HG03432 (cell line): ENCODE measurements at regions not wholly inside any gene's neighbourhood (a gene's known extent, or its start where the extent isn't known, plus 50 kb on each side); places are given as distances from the start of the nearest gene placed in this dataset.

Experiments used
- ATAC-seq: cut with Tn5 transposase; IDR thresholded peaks from one replicate; pipeline ENCODE4 v1.9.1; 2021; ENCODE audit warnings: mild to moderate bottlenecking, moderate library complexity; ENCODE audit not compliant: unreplicated experiment

DNA sequence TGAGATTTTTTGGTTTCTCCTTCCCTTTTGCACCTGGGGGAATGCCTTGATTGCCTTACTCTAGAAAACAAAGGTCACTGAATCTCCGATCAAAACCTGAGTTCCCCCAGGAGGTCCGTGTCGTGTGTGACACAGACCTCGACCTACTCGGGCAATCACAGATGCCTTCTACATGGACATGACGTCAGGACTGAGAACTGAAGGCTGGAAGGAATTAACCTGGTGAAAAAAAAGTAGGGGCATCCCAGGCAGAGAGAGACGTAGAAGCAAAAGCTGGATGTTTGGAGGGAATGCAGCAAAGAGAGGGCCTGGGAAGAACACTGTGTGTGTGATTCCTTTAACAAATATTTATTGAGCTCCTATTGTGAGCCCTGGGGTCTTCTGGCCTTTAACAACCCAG lies 178.0 kb downstream of the PRDM2 start:
- ATAC-seq, result no peak

DNA sequence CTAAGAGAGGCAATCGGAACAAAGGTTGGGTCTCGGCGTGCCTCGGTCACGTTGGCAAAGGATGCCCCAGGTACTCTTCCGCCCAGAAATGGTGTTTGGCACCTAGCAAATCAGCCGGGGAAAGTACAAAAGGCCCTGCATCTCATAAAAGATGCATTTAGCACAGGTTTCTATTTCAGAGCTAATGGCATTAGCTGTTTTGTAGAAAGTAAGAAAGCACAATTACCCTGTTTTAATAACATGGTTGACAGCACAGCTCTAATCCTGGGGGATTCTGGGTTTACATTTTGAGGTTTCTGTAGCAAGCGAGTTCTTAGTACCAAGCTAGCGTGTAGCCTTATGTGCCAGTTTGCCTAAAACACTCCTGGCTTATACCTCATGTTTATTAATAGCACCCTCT lies 178.5 kb downstream of the PRDM2 start:
- ATAC-seq, result no peak

DNA sequence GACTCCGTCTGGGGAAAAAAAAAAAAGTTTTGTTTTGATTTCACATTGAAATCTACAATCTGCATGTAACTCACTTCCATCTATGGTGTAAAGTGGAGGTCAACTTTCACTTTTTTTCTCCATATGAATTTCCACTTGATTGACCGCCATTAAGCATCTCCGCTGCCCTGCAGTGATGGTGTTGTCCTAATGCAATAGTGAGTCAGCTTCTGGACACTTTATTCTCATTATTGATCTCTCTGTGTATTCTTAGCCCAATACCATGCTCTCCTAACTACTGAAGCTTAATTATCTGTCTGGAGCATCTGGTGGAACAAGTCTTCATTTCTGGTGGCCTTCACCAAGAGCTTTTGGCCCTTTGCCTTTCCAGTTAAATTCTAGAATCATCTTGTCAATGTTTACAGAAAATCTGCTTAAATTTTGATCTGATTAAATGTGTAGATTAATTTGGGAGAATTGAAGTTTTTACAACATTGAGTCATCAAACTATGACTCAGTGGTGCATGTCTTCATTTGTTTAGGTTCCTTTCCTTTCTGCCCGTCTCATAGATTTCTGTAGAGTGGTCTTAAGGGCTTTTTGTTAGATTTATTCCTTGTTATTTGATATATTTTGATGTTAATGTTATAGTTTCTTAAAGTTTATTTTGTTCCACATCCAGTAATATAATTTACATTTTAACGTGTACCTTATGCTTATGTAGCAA lies 181.5 kb downstream of the PRDM2 start:
- no peak for ATAC-seq

DNA sequence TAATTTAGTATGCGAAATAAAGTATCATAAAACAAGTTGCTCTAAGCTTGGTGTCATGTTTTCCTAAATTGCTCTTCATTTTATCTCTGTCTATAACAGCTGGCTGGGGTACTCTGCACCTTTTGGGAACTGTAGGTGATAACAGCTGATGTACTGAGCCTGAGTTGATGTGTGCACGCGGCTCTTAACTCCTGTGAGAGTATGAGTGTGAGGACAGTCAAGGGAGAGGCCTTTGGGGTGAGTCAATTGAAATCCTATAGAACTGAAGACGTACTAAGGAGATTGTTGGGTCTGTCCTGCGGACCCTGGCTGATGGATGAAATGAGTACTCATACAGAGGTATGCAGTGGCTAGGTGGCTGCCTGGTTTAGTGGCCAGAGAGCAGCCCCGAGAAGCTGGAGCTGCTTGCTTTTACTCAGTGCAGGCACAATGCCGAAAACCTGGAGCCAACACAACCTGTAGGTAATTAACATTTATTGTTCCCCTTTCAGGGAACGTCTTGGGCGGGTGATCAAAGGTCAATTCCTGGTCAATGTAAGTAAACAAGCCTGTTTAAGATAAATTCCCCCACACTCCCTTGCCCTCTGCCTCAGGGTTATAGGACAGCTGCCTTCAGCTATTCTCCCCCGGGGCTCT lies 188.5 kb downstream of the PRDM2 start:
- no peak for ATAC-seq

DNA sequence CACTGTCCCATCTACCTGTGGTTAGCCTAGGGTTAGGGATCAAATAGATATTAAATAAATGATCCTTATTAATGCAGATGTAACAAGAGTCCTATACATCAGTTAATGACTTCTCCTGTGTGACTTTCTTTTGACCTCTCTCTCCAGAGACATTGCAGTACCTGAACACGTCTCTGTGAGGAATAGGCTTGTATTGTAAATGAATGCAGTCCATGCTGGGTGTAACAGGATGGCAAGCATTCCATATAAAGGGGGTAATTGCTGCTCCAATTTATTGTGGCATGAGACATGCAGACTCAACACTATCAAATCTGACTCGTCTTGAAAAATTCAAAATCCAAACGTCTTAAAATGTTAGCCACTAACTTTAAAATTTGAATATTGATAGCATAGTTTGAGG lies 189.5 kb downstream of the PRDM2 start:
- no peak for ATAC-seq

DNA sequence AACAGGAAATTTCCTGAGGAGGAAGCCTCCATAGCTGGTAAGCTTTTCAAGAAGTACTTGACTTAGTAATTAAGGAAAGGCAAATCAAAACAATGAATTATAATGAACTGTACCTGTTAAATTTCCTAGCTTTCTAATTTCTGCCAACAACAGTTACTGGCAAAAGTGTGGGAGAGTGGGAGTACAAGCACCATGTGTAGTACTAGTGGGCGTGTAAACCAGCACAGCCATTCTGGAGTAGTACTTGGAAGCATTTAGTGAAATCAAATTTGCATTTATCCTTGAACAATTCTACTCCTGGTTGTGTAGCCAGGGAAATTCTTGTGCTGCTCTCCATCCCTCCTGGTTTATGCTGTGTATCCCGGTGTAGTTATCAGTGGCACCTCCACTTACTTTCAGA lies 190.8 kb downstream of the PRDM2 start:
- no peak for ATAC-seq

DNA sequence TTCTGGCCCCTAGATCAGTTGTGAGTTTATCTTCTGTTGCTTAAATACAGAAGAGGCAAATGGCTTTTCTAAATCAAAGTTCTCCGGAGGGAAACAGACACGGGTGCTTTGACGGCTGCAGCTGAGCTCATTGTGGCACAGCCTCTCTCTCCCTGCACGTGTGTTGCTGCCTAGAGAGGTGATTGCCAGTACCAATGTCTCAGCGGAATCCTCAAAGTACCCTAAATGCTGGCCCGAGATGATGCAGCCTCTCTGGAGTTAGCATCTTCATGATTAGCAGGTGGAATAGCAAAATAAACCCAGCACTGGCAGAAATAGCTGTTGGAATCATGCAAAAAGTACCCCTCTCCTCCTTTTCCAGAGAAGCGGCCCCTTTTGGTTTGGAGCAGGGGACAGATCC lies 192.2 kb downstream of the PRDM2 start:
- no peak for ATAC-seq

DNA sequence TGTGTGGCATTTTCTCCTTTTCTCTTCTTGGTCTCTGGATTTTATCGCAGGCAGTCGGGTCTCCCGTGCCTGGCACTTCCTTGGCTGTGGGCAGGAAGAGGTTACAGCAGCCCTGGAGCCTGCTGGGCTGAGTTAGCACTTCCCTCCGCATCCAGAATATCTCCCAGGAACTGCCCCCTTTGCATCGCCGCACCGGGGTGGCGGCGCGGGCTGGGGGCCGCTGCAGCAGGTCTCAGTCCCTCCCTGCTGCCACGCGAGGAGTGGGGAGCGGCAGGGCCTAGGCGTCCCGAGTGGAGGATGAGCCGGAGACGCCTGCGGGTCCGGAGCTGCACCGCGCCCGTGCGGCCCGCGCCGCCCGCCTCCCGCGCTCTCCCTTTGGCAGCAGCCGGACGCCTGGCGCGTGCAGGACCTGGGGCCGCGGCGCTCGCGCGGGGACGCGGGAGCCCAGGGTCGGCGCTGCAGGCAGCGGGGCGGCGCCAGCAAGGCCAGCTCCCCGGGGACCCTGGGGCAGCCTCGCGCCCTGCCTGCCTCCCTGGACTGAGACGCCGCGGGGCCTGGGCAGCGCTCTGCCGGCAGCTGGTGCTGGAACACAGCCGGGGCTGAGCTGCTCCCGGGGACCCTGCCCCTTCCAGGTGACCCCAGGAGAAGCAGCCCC lies 192.8 kb downstream of the PRDM2 start:
- no peak for ATAC-seq

DNA sequence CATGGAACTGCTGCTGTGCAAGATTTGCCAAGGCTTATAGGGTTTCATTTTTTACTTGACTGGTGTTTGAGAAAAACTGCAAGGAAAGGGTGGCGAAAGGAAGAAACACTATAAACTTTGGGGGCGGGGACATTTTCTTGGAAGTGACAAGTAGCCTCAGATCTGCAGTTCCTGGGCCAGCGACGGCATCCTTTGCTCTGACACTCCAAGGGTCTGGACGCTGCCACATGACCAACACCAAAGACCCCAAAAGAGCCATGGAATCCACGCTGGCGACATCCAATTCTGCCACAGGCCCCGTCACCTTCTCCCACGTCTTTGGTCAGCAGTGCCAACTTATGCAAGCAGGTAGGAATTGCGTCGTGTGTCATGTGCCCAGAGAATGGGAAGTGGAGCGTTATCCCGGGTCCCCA lies 193.4 kb downstream of the PRDM2 start:
- ATAC-seq, result no peak

DNA sequence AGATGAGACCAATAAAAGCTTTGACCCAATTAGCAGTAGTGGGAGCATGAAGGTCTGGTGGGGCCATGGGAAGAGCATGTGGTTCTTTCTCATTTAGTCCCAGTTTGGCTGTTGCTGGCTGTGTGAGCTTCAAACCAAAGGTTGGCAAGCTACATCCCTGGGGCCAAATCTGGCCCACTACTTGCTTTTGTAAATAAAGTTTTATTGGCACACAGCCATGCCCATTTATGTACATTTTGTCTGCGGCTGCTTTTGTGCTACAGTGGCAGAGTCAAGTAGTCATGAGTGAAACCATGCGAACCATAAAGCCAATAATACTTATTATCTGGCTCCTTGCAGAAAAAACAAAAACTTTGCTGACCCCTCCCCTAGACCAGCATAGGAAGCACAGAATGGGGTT lies 196.9 kb downstream of the PRDM2 start:
- no peak for ATAC-seq

DNA sequence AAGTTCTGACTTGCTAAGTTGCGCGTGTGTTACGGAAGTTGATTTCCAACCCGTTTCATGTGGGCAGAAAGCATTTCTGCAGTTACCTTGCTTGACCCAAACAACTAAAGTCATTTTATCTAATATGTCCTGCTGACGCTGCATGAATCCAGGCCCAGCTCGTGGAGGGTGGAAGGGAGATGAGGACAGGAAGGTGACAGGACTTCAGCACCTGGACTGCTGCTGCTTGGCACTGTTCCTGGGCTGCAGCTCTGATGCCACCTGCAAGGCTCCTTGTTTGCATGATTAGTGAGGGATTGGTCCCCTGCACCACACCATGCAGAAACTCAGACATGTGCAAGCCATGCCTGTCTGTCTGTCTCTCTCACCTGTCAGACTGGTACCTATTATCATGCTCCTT lies 198.4 kb downstream of the PRDM2 start:
- no peak for ATAC-seq

DNA sequence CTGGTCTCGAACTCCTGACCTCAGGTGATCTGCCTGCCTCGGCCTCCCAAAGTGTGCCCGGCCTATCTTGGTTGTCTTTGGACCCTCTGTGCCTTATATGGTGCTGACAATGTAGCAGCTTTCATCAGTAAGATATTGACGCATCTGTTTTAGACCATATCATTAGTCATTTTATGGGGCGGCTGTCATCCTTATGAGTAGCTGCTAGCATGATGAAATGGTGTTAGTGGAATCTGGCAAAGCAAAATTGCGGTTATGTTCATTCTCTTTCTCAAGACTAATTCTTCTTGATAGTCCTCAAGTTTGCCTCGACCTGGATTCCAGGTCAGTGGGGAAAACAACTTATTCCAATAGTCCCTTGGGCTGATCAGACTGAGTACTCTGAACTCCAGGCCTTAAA lies 199.9 kb downstream of the PRDM2 start:
- ATAC-seq, result no peak

DNA sequence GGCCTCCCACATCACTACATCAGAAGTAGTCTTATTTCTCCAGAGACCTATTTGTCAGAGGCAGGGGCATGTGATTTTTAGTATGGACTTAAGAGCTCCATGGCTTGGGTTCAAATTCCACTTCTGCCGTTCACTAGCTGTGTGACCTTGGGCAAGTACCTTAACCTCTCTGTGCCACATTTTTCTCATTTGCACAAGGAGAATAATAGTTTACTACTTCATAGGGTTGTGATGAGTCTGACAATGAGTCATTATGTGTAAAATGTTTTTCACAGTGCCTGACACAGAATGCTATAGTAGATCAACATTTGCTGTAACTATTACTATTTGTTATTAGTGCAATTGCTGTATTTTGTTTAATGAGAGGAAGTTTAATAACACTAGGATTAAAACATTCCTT lies 200.6 kb downstream of the PRDM2 start:
- no peak for ATAC-seq

DNA sequence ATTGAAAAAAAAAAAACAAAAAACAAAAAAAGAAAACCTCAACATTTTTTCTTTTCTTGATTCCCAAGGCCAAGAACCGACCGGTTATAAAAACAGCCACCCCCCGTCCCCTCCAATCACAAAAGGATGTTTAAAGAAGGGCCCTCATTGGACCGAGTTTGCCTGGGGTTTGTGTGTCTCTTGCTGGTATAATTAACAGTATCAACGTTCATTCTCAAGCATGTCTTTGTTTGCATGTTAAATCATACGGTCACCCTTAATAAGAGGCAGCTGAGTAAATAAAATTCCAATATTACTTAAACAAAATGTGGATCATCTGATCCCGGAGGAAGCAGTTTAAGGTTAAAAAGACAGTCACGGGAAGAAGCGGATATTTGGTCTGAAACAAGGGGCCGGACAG lies 201.1 kb downstream of the PRDM2 start:
- no peak for ATAC-seq

DNA sequence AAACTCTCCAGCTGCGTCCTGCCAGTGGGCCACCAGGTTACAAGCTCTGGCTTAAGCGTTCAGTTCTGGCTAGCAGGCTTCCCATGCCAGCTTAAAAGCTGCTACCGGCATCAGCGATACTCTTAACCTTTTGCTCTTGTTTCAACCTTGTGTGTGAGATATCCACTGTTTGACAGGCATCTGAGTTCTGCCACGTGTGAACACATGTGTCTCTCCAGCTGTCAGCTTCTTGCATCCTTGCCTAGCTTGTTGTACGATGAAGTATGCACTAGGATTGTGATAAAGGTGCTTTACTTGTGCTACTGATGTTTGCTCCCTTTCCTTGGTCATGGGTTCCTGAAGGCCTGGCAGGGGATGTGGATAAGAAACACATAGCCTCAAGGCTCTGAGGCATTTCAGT lies 201.6 kb downstream of the PRDM2 start:
- no peak for ATAC-seq

DNA sequence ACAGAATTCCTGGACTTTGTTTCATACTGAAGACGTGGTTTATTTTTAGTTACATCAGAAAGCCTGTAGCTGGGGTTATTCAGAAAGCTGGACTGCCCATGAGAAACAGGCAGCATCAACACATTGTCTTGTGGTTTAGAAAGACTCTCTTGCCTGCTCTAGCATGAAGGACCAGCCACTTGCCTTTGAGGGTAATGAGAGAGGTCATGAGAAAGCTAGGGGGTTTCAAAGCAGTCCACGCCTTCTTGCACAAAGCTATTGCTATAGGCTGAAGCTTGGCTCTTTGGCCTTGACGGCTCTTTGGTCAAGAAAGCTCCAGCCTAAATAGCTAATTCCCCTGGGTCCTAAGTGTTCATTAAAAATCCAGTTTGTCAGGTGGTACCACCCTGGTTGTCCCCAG lies 208.1 kb downstream of the PRDM2 start:
- ATAC-seq, result no peak

DNA sequence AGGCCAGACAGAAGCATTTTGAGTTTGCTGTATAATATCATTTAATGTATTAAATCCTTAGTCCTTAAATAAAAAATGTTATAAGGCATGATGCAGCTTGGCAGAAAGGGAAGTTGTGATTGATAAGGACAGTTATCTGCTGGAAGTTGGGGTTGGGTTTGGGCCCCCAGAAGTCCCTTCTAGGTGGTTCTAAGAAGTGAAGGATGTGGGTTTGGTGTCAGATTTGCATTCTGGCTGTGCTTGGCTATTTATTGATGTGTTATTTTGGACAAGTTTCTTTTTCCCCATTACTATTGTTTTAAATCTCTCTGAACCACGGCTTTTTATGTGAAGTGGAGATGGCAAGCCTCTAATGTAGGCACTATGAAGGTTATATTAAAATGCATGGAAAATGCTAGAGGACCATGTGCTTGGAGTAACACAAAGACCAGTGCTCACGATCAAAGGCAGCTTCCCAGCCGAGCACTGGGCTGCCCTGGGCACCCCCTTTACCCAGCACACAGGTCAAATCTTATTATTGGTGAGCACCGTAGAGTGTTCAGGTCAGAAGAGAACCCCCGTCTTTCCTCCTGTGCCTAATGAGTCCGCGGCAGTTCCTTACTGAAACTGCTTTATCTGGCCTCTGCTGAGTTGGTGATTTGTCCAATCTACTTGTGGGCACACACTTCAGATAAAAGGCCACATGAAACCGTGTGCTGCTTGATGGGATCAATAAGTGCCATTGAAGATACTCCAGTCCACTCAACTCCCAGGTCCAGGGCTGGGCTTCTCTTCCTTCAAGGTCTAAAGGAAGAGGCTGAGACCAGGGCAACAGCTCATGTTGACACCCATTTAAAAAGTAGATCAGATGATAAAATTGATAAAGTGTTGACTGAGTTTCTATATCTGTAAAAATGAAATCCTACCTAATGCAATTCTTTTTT lies 212.0 kb downstream of the PRDM2 start:
- no peak for ATAC-seq

DNA sequence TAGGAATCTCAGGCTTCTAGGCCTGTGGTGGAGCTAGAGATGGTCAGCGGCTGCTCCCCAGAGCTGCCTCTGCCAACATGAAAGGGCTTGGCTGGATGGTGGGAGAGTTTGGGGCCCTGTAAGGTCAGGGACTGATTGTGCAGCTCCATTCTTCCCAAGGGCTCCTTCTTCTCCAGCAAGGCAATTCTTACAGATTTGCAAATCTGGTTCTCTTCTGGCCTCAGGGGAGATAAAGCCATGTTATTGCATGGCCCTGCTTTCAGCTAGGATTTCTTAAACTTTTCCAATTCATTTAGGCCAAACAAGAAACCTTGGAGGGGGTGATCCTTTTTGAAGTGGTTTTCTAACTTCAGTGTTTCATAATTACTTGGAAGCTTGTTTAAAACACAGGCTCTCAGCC lies 213.4 kb downstream of the PRDM2 start:
- ATAC-seq, result no peak

DNA sequence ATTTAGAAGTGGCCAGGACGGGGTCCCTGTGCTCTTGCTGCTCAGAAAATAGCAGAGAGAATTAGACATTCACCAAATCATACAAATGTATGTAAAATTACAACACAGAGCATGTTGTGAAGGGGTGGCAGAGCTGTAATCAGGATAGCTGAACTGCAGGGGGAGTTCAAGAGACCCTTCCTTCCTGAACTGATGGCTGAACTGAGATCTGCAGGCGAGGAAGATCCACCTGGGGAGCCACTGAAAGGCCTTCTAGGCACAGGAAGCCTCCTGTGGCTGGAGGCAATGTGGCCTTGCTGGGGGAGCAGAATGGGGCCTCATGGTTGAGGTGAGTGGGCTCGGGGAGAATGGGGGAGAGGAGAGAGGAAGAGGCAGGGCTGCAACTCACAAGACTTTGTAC lies 216.5 kb downstream of the PRDM2 start:
- ATAC-seq, result no peak

DNA sequence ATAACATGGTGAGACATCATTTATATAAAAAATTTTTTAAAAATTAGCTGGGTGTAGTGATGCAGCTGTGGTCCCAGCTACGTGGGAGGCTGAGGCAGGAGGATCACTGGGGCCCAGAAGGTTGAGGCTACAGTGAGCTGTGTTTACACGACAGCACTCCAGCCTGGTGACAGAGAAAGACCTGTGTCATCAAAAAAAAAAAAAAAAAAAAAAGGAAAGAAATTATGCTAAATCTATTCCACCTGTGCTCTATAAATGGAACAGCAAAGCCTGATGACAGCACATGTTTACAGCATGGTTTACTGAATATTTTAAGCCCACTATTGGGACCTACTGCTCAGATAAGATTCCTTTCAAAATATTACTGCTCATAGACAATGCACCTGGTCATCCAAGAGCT lies 217.6 kb downstream of the PRDM2 start:
- ATAC-seq, result no peak

DNA sequence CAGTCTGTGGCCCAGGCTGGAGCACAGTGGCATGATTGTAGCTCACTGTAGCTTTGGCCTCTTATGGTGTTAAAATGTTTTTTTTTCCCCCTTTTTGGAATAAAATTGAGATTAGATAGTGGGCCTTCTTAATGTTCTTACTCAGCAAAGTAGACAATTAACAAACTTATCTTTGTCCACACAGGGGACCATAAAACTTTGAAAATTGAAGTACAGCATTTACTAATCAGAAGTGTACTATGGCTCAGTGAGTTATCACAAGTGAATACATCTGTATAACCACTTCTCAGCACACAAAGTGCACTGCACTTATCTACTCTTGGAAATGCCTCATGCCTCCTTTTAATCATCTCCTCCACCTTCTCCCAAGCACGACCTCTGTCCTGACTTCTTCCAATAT lies 218.9 kb downstream of the PRDM2 start:
- ATAC-seq, result no peak
